ENCODE measurements at regions not wholly inside any gene's neighbourhood (a gene's known extent, or its start where the extent isn't known, plus 50 kb on each side); places are given as distances from the start of the nearest gene placed in this dataset.

DNA sequence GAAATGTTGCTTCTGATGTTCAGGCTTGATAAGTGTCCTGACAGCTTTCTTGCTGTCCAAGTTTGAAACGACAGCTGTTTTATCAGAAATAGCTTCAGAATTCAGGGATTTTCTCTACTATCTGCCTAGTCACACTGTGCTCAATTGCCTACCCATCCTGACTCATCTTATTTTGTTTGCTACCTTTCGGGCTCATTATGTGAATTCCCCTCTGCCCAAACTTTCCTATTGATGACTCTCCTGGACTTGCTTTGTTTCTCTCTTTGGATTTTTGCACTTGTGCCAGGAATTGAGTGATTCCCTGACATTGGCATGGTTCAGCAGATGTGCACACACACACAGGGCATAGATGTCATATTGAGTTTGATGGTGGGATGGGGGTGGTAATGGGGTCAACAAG, 1052.6 kb upstream of the PIK3C3 start:
- H3K4me3 ChIP-seq (ENCODE audit: low read depth in 1 of 3, low read length in 3 of 3), result no peak overlapping the region
- H3K27me3 ChIP-seq (ENCODE audit: control insufficient read depth in 4 of 4, insufficient read depth in 4 of 4, low read length in 3 of 4), result no peaks in the 10 kb centered on the region
- no peaks in the 10 kb centered on the region for H3K9me3 ChIP-seq (ENCODE audit: control insufficient read depth in 4 of 4, low read length in 3 of 4)
- no peak for DNase-seq (ENCODE audit: low spot score)
- no peak overlapping the region for H3K27ac ChIP-seq (ENCODE audit: low read depth in 1 of 2, low read length in 2 of 2)
- no peak overlapping the region for H3K9ac ChIP-seq (ENCODE audit: low read depth in 1 of 2, low read length in 2 of 2)
- H3K4me1 ChIP-seq (ENCODE audit: control insufficient read depth in 4 of 4, insufficient read depth in 4 of 4, low read length in 3 of 4), result no peaks in the 10 kb centered on the region
- WGBS, result 71% methylated on average over 2 of the region's 2 CpGs
- H3K36me3 ChIP-seq (ENCODE audit: control insufficient read depth in 4 of 4, insufficient read depth in 3 of 4, low read depth in 1 of 4, low read length in 3 of 4), result no peaks in the 10 kb centered on the region
- no peak for TF ChIP-seq YY1 (IDR thresholded peaks at IDR 0.05)
- TF ChIP-seq TAF1 (conservative IDR thresholded peaks at IDR 0.05), result no peak
- TF ChIP-seq FOXA2 (IDR thresholded peaks at IDR 0.05), result no peak
- TF ChIP-seq GABPA (IDR thresholded peaks at IDR 0.05 in 1 of 2, conservative IDR thresholded peaks at IDR 0.05 in 1 of 2), result no peak
- no peak for TF ChIP-seq NR2F2 (IDR thresholded peaks at IDR 0.05)
- TF ChIP-seq, protein P1, sequence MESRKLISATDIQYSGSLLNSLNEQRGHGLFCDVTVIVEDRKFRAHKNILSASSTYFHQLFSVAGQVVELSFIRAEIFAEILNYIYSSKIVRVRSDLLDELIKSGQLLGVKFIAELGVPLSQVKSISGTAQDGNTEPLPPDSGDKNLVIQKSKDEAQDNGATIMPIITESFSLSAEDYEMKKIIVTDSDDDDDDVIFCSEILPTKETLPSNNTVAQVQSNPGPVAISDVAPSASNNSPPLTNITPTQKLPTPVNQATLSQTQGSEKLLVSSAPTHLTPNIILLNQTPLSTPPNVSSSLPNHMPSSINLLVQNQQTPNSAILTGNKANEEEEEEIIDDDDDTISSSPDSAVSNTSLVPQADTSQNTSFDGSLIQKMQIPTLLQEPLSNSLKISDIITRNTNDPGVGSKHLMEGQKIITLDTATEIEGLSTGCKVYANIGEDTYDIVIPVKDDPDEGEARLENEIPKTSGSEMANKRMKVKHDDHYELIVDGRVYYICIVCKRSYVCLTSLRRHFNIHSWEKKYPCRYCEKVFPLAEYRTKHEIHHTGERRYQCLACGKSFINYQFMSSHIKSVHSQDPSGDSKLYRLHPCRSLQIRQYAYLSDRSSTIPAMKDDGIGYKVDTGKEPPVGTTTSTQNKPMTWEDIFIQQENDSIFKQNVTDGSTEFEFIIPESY (IDR thresholded peaks at IDR 0.05), result no peak
- no peak for TF ChIP-seq FOXA1 (IDR thresholded peaks at IDR 0.05)
- TF ChIP-seq SP1 (IDR thresholded peaks at IDR 0.05), result no peak
- no peak for TF ChIP-seq RXRA (IDR thresholded peaks at IDR 0.05)
- TF ChIP-seq, protein P2, sequence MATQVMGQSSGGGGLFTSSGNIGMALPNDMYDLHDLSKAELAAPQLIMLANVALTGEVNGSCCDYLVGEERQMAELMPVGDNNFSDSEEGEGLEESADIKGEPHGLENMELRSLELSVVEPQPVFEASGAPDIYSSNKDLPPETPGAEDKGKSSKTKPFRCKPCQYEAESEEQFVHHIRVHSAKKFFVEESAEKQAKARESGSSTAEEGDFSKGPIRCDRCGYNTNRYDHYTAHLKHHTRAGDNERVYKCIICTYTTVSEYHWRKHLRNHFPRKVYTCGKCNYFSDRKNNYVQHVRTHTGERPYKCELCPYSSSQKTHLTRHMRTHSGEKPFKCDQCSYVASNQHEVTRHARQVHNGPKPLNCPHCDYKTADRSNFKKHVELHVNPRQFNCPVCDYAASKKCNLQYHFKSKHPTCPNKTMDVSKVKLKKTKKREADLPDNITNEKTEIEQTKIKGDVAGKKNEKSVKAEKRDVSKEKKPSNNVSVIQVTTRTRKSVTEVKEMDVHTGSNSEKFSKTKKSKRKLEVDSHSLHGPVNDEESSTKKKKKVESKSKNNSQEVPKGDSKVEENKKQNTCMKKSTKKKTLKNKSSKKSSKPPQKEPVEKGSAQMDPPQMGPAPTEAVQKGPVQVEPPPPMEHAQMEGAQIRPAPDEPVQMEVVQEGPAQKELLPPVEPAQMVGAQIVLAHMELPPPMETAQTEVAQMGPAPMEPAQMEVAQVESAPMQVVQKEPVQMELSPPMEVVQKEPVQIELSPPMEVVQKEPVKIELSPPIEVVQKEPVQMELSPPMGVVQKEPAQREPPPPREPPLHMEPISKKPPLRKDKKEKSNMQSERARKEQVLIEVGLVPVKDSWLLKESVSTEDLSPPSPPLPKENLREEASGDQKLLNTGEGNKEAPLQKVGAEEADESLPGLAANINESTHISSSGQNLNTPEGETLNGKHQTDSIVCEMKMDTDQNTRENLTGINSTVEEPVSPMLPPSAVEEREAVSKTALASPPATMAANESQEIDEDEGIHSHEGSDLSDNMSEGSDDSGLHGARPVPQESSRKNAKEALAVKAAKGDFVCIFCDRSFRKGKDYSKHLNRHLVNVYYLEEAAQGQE (IDR thresholded peaks at IDR 0.05), result no peak
- TF ChIP-seq HNF4A (conservative IDR thresholded peaks at IDR 0.05), result no peak

- no peaks in the 10 kb centered on the region for H3K27me3 ChIP-seq (ENCODE audit: control insufficient read depth in 4 of 4, insufficient read depth in 4 of 4, low read length in 3 of 4)
- WGBS, result 79% methylated on average over 3 of the region's 3 CpGs
Observed at GRCh38 chr18:40897884-40898283, 1057.2 kb upstream of the PIK3C3 start.

More at GRCh38 chr18:40897884-40898283, 1057.2 kb upstream of the PIK3C3 start:
- no peak overlapping the region for H3K4me3 ChIP-seq (ENCODE audit: low read depth in 1 of 3, low read length in 3 of 3)
- H3K9me3 ChIP-seq (ENCODE audit: control insufficient read depth in 4 of 4, low read length in 3 of 4), result no peaks in the 10 kb centered on the region
- H3K36me3 ChIP-seq (ENCODE audit: control insufficient read depth in 4 of 4, insufficient read depth in 3 of 4, low read depth in 1 of 4, low read length in 3 of 4), result no peaks in the 10 kb centered on the region
- H3K9ac ChIP-seq (ENCODE audit: low read depth in 1 of 2, low read length in 2 of 2), result no peak overlapping the region
- no peak for DNase-seq (ENCODE audit: low spot score)
- H3K4me1 ChIP-seq (ENCODE audit: control insufficient read depth in 4 of 4, insufficient read depth in 4 of 4, low read length in 3 of 4), result no peaks in the 10 kb centered on the region
- H3K27ac ChIP-seq (ENCODE audit: low read depth in 1 of 2, low read length in 2 of 2), result no peak overlapping the region
- TF ChIP-seq RXRA (IDR thresholded peaks at IDR 0.05) (no peak), EGR1 (IDR thresholded peaks at IDR 0.05; ENCODE audit: low read depth in 2 of 2) (no peak), FOXA2 (IDR thresholded peaks at IDR 0.05) (no peak), HNF4G (IDR thresholded peaks at IDR 0.05) (no peak)
- TF ChIP-seq, protein P2 (IDR thresholded peaks at IDR 0.05), result no peak

All from liver (tissue), 7 donors.